GM10266 (cell line): ENCODE measurements at regions not wholly inside any gene's neighbourhood (a gene's known extent, or its start where the extent isn't known, plus 50 kb on each side); places are given as distances from the start of the nearest gene placed in this dataset.

ENCODE experiments used
- DNase-seq: peaks from one replicate; pipeline ENCODE4 v3.0.0; 2012; ENCODE audit errors: extremely low spot score
- CTCF ChIP-seq: IDR thresholded peaks from 2 replicates; pipeline ENCODE4 v1.5.1; 2012; ENCODE audit warnings: mild to moderate bottlenecking, low read depth; ENCODE audit not compliant: control insufficient read depth, insufficient read depth; ENCODE audit errors: missing control alignments

- no peak for DNase-seq
- TF ChIP-seq CTCF, result no peak
Observed at GRCh38 chr17:71163813-71164122, 957.1 kb upstream of the SOX9 start.

DNA sequence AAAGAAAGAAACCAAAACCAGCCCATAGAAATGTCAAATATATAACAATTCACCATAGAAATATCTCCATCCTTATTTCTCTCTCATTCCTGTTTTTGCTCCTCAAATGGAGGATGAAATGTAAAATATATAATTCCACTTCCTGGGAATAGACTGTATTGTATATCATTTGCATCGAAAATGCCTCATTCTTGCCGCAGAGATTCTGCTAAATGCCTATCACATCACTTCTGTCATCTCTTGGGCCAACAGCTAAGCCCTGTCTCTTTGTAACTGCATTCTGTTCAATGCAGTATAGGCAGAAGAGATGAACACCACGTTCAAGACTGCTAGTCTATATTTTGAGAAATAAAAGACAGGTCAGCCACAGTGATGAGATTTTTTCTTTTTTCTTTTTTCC lies 956.3 kb upstream of the SOX9 start:
- no peak for TF ChIP-seq CTCF
- DNase-seq, result no peak

GRCh38 chr17:71166311-71166710 lies 954.5 kb upstream of the SOX9 start:
- TF ChIP-seq CTCF, result no peak

GRCh38 chr17:71168053-71168741 lies 952.6 kb upstream of the SOX9 start:
- DNase-seq, result no peak
- no peak for TF ChIP-seq CTCF

More at GRCh38 chr17:71166311-71166710, 954.5 kb upstream of the SOX9 start:
- DNase-seq, result no peak

DNA sequence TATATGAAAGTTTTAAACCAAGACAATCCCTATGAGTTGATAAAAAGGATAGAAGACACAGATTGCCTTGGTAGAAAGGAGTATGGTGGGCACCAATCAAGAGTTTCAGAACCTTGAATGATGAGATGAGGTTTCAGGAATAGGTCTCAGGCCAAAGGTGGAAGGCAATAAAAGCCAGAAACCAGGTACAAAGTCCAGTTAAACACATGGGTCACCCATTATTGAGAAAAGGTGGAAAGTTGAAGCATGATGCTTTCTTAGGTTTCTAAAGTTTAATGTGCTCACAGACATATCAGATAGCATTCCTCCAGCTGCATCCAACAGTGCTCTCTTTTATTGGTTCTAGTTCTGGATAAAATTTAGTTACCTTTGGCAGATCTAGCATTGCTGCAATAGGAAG lies 950.8 kb upstream of the SOX9 start:
- no peak for DNase-seq
- no peak for TF ChIP-seq CTCF

DNA sequence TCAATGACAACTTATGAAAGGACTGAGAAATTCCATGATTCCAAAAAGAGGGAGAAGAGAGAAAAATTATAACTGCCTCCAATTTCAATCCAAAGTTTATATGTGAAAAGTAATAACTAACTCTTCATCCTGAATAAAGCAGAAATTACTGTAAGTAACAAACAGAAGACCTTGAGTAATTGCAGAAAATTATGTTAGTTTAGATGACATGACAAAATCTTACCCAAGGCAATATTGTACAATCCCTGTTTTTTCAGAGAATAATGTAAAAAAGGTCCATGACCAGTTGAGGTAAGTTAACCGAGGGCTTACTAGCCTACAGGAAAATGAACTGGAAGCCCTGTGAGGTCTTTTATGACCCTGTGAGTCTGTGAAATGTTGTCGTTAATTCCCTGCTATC lies 949.5 kb upstream of the SOX9 start:
- no peak for DNase-seq
- no peak for TF ChIP-seq CTCF

- TF ChIP-seq CTCF, result no peak
- DNase-seq, result no peak
Observed at GRCh38 chr17:71173991-71174390, 946.8 kb upstream of the SOX9 start.
